ENCODE measurements at regions not wholly inside any gene's neighbourhood (a gene's known extent, or its start where the extent isn't known, plus 50 kb on each side); places are given as distances from the start of the nearest gene placed in this dataset.

DNA sequence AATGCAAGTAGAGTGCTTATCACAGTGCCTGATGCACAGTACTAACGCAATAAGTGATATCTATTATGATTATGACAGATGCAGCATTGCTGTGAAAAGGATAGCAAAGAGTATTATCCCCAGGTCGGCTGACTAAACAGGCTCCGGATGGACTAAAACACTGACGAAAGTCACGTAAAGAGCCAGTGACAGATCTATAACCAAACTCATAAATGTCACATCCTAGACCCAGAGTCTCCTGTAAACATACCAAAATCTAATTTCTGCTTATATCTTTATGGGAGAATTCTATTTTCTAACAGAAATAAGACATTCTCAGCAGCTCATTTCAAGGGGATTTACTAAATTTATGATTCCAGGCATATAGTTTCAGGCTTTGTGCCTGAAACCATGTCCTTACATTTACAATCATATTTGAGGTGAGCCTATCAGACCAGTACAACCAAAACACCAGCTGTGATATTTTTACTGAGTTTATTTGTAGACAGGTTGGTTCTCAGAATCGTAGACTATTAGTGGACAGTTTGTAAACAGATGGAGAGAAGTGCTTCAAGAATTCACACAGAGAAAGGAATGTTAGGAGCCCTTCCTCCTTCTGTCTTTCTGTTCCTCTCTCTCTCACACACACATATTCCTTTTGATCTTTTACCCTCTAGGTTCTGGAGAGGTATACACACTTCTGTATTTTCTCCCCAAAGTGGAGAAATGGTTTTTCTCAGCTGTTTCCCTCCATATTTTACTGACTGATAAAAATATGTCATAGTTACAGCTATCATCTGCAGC, 52.4 kb upstream of the WDR26 start:
- Histone ChIP-seq H3K27me3 (no peaks in the 10 kb centered on the region), H3K27ac (no peak overlapping the region), H3K9me3 (ENCODE audit: low read depth) (no peaks in the 10 kb centered on the region), H2AFZ (no peak overlapping the region), H3K4me3 (no peak overlapping the region), H3K9me2 (replicated peaks; ENCODE audit: insufficient read depth) (no peaks in the 10 kb centered on the region), H4K20me1 (ENCODE audit: insufficient read depth, poor library complexity, severe bottlenecking) (no peaks in the 10 kb centered on the region), H3K79me2 (no peaks in the 10 kb centered on the region), H3K4me2 (no peak overlapping the region), H3K36me3 (replicated peaks; ENCODE audit: insufficient read depth, low read depth) (no peaks in the 10 kb centered on the region), H3K4me1 (ENCODE audit: insufficient read depth) (no peaks in the 10 kb centered on the region)
- no peak for TF ChIP-seq EZH2 (IDR thresholded peaks at IDR 0.05; ENCODE audit: borderline replicate concordance)
- TF ChIP-seq EZH2phosphoT487 (IDR thresholded peaks at IDR 0.05; ENCODE audit: low read depth, severe bottlenecking, unreplicated experiment): no peak
- TF ChIP-seq, protein P1, sequence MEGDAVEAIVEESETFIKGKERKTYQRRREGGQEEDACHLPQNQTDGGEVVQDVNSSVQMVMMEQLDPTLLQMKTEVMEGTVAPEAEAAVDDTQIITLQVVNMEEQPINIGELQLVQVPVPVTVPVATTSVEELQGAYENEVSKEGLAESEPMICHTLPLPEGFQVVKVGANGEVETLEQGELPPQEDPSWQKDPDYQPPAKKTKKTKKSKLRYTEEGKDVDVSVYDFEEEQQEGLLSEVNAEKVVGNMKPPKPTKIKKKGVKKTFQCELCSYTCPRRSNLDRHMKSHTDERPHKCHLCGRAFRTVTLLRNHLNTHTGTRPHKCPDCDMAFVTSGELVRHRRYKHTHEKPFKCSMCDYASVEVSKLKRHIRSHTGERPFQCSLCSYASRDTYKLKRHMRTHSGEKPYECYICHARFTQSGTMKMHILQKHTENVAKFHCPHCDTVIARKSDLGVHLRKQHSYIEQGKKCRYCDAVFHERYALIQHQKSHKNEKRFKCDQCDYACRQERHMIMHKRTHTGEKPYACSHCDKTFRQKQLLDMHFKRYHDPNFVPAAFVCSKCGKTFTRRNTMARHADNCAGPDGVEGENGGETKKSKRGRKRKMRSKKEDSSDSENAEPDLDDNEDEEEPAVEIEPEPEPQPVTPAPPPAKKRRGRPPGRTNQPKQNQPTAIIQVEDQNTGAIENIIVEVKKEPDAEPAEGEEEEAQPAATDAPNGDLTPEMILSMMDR (IDR thresholded peaks at IDR 0.05; ENCODE audit: poor library complexity): no peak
- no peak for DNase-seq (ENCODE audit: low spot score)
- WGBS (ENCODE audit: low lambda C conversion rate, missing lambda C conversion rate): 47% methylated on average over 6 of the region's 6 CpGs

DNA sequence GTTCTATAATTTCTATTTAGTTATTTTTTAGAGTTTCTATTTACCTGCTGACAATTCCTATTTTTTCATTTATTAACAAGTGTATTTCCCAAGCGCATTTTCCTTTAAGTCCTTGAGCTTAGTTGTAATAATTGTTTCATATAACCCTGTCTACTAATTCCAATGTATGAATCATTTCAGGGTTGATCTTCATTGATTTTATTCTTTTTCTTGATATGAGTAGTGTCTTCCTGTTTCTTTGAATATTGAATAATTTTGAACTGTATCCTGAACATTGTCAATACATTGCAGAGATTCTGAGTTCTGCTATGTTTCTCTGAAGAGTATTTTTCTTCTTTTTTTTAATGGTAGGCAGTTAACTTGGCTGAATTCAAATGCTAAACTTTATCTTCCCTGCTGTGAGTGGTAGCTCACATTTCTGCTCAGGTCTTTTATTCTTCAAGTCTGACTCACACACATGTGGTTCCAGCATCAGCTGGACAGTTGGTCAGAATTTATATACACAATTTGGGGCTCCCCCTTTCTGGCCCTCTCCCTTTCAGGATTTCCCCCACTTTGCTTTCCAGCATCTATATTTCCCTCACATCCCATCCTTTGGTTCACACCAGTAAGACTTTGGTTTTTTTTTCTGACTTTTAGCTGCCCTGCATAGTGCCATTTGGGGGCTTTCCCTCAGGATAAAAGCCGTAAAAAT, 54.4 kb upstream of the WDR26 start:
- H3K4me1 ChIP-seq (ENCODE audit: insufficient read depth): no peaks in the 10 kb centered on the region
- no peaks in the 10 kb centered on the region for H3K9me3 ChIP-seq (ENCODE audit: low read depth)
- 98% methylated on average over 2 of the region's 2 CpGs for WGBS (ENCODE audit: low lambda C conversion rate, missing lambda C conversion rate)
- no peak overlapping the region for H3K27ac ChIP-seq
- no peaks in the 10 kb centered on the region for H3K79me2 ChIP-seq
- H3K4me3 ChIP-seq: no peak overlapping the region
- no peaks in the 10 kb centered on the region for H3K9me2 ChIP-seq (replicated peaks; ENCODE audit: insufficient read depth)
- H3K36me3 ChIP-seq (replicated peaks; ENCODE audit: insufficient read depth, low read depth): no peaks in the 10 kb centered on the region
- TF ChIP-seq, protein P1 (IDR thresholded peaks at IDR 0.05; ENCODE audit: poor library complexity): no peak
- no peak for TF ChIP-seq EZH2 (IDR thresholded peaks at IDR 0.05; ENCODE audit: borderline replicate concordance)
- no peak for TF ChIP-seq EZH2phosphoT487 (IDR thresholded peaks at IDR 0.05; ENCODE audit: low read depth, severe bottlenecking, unreplicated experiment)
- DNase-seq (ENCODE audit: low spot score): no peak
- no peak overlapping the region for H3K4me2 ChIP-seq
- no peaks in the 10 kb centered on the region for H3K27me3 ChIP-seq
- no peaks in the 10 kb centered on the region for H4K20me1 ChIP-seq (ENCODE audit: insufficient read depth, poor library complexity, severe bottlenecking)
- H2AFZ ChIP-seq: no peak overlapping the region

DNA sequence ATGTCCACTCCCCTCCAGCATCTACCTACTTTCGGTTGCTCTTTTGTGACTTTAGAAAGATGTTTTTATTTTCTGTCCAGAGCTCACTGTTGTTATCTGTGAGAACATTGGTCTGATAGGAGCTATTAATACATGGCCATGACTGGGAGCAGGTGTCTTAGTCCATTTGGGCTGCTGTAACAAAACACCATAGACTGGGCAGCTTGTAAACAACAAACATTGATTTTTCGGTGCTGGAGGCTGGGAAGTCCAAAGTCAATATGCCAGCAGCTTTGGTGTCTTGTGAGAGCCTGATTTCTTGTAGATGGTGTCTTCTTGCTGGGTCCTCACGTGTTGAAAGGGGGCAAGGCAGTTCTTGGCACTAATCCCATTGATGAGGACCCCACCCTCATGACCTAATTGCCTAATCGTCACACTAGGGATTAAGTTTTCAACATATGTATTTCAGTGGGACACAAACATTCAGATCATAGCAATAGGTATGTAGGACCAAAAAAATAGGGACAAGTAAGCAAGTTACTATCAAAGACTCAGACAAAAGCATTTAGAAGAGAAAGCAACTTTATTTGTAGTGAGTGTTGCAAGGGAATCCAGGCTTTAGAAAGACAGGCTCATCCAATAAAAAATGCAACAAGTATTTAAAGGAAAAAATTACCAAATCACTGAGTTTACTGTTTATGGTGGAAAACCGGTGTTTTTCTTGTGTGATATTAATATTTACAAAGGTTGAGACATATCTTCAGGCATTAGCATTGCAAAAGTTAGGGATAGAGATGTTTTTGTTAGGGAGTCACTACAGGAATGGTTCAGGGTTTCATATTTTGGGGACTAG, 55.2 kb upstream of the WDR26 start:
- Histone ChIP-seq H3K4me1 (ENCODE audit: insufficient read depth) (no peaks in the 10 kb centered on the region), H3K9me2 (replicated peaks; ENCODE audit: insufficient read depth) (no peaks in the 10 kb centered on the region), H4K20me1 (ENCODE audit: insufficient read depth, poor library complexity, severe bottlenecking) (no peaks in the 10 kb centered on the region), H3K79me2 (no peaks in the 10 kb centered on the region), H2AFZ (no peak overlapping the region), H3K9me3 (ENCODE audit: low read depth) (no peaks in the 10 kb centered on the region), H3K4me3 (no peak overlapping the region), H3K27ac (no peak overlapping the region), H3K36me3 (replicated peaks; ENCODE audit: insufficient read depth, low read depth) (no peaks in the 10 kb centered on the region), H3K4me2 (no peak overlapping the region), H3K27me3 (no peaks in the 10 kb centered on the region)
- no peak for TF ChIP-seq EZH2phosphoT487 (IDR thresholded peaks at IDR 0.05; ENCODE audit: low read depth, severe bottlenecking, unreplicated experiment)
- 75% methylated on average over 5 of the region's 5 CpGs for WGBS (ENCODE audit: low lambda C conversion rate, missing lambda C conversion rate)
- no peak for DNase-seq (ENCODE audit: low spot score)

Measured in hepatocyte (in vitro differentiated cells).